ENCODE measurements at regions not wholly inside any gene's neighbourhood (a gene's known extent, or its start where the extent isn't known, plus 50 kb on each side); places are given as distances from the start of the nearest gene placed in this dataset.

DNA sequence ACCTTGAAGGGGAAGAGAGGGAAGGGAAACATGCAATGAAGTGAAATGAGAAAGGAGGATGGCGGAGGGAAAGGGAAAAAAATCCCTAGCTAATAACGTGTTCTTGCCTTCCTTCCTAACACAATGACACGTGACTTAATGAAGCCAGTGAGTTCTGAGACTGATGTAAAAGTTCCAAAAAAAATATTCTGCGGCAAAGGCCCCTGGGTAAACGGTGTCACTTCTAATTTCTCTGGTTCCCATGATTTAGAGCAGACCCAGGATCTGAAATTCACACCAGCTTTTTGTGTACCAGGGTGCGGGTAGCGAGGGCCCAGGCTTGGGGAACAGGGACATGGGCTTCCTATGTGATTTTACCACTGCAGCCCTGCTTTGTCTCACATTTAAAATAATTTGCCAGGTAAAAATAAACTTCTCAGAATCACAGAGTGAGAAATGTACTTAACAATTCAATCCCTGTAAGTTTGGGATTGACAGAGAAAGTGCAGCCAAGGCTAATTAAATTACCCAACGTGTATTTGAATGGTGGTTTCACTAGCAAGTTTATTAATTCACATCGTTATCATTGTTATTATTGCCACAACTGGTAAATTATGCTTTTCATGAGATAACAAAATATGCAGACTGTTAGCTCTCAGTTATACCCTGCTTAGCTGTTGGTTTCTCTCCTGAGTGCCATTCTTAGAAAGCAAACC lies 182.4 kb downstream of the SEM1 start:
- no peaks in the 10 kb centered on the region for H3K9me3 Mint-ChIP-seq (ENCODE audit: low read depth, unreplicated experiment)
- TF ChIP-seq, protein P1, sequence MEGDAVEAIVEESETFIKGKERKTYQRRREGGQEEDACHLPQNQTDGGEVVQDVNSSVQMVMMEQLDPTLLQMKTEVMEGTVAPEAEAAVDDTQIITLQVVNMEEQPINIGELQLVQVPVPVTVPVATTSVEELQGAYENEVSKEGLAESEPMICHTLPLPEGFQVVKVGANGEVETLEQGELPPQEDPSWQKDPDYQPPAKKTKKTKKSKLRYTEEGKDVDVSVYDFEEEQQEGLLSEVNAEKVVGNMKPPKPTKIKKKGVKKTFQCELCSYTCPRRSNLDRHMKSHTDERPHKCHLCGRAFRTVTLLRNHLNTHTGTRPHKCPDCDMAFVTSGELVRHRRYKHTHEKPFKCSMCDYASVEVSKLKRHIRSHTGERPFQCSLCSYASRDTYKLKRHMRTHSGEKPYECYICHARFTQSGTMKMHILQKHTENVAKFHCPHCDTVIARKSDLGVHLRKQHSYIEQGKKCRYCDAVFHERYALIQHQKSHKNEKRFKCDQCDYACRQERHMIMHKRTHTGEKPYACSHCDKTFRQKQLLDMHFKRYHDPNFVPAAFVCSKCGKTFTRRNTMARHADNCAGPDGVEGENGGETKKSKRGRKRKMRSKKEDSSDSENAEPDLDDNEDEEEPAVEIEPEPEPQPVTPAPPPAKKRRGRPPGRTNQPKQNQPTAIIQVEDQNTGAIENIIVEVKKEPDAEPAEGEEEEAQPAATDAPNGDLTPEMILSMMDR (IDR thresholded peaks at IDR 0.05; ENCODE audit: unreplicated experiment) = no peak
- peaks cover 30% of the 10 kb centered on the region for H3K27me3 Mint-ChIP-seq (ENCODE audit: unreplicated experiment)
- no peaks in the 10 kb centered on the region for H3K36me3 Mint-ChIP-seq (ENCODE audit: insufficient read depth, unreplicated experiment)
- CTCF ChIA-PET = no interaction called here
- no peak overlapping the region for H3K27ac Mint-ChIP-seq (ENCODE audit: unreplicated experiment)
- BruUV-seq (replicated peaks) = no TSS peak
- H3K4me3 Mint-ChIP-seq (ENCODE audit: low read depth, unreplicated experiment) = no peak overlapping the region
- intact Hi-C loops (cut with micrococcal nuclease; ENCODE audit: unreplicated experiment) = no loop called here
- no peaks in the 10 kb centered on the region for H3K4me1 Mint-ChIP-seq (ENCODE audit: low read depth, unreplicated experiment)
- DNase-seq = no peak

DNA sequence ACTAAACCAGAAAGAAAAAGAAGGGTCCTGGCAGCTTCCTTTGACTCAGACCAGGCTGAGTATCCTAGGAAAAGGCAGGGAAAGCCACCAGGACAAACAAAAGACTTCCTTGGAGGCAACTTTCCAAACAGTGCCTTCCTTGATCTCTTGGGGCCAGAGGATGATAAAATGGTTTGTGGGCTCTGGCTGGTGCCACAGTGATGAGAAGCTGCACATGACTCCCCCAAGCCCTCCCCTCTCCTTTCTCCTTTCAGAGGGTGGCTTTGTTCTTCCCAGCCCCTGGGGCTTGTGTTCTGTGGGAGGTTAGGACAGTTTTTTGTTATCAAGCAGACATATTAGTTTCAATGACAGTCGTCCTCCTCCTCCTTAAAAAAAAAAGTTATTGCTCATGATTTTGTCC lies 183.2 kb downstream of the SEM1 start:
- Mint-ChIP-seq H3K4me3 (ENCODE audit: low read depth, unreplicated experiment) (no peak overlapping the region), H3K27ac (ENCODE audit: unreplicated experiment) (no peak overlapping the region), H3K27me3 (ENCODE audit: unreplicated experiment) (peaks cover 30% of the 10 kb centered on the region), H3K4me1 (ENCODE audit: low read depth, unreplicated experiment) (no peaks in the 10 kb centered on the region), H3K9me3 (ENCODE audit: low read depth, unreplicated experiment) (no peaks in the 10 kb centered on the region), H3K36me3 (ENCODE audit: insufficient read depth, unreplicated experiment) (no peaks in the 10 kb centered on the region)
- no TSS peak for BruUV-seq (replicated peaks)
- DNase-seq = no peak
- TF ChIP-seq, protein P1 (IDR thresholded peaks at IDR 0.05; ENCODE audit: unreplicated experiment) = no peak
- CTCF ChIA-PET = no interaction called here
- intact Hi-C loops (cut with micrococcal nuclease; ENCODE audit: unreplicated experiment) = no loop called here

DNA sequence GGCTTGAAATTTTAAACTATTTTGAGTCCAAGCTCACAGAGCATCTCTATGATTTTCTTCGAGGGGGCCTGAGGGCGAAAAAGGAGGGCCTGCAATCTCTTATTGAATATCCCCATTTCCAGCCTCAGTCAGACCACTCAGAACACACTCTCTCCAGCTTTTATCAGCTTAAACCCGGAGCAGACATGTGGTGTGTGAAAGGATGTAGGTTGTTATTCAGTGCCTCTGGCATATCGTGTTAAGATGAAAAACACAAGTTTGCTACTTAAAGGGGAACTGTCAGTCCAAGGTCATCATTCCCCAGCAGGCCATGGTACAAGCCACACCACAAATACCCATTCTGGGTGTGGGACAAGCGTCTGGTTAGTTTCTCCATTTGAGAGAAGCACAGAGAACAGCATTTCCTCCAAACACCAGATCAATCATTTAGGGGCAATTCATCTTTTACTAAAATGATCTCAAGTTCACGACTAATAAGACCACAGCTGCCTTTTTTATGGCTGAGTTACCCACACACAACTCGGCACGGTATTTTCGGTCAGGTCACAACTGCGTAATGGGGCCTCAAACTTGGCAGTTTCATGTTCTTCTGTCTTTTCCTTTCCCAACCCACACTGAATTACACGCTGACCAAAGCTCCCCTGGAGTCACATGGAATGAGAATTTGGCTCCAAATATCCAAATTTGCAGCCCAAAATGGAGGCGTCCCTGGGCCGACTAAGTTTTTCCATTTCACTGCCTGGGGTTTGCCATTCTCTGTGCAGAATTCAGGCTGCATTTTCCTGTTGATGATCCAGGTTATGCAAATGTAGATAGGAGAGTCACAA lies 188.4 kb downstream of the SEM1 start:
- no peak overlapping the region for H3K4me3 Mint-ChIP-seq (ENCODE audit: low read depth, unreplicated experiment)
- no peak for DNase-seq
- H3K27me3 Mint-ChIP-seq (ENCODE audit: unreplicated experiment) = peaks cover 34% of the 10 kb centered on the region
- TF ChIP-seq, protein P1 (IDR thresholded peaks at IDR 0.05; ENCODE audit: unreplicated experiment) = no peak
- BruUV-seq (replicated peaks) = no TSS peak
- intact Hi-C loops (cut with micrococcal nuclease; ENCODE audit: unreplicated experiment) = no loop called here
- no peaks in the 10 kb centered on the region for H3K4me1 Mint-ChIP-seq (ENCODE audit: low read depth, unreplicated experiment)
- H3K9me3 Mint-ChIP-seq (ENCODE audit: low read depth, unreplicated experiment) = no peaks in the 10 kb centered on the region
- no peaks in the 10 kb centered on the region for H3K36me3 Mint-ChIP-seq (ENCODE audit: insufficient read depth, unreplicated experiment)
- CTCF ChIA-PET = no interaction called here
- H3K27ac Mint-ChIP-seq (ENCODE audit: unreplicated experiment) = no peak overlapping the region

DNA sequence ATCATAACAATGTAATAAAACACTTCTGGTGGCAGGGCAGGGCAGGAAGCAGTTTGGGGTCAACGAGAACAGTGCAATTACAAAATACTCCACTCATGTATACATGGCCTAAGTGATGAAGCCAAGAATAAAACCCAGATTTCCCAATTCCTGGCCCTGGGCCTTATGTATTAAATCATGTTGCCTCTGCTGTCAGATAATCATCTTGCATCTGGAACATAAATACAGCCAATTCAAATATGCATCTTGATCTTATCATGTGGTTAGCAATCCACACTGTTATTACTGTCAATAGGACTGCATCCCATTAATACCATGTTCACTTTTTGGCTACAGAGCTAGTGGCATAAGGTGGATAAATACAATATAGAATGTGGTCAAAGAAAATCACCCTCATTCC lies 186.5 kb upstream of the SLC25A13 start:
- no peak for DNase-seq
- intact Hi-C loops (cut with micrococcal nuclease; ENCODE audit: unreplicated experiment) = no loop called here
- no peak overlapping the region for H3K4me3 Mint-ChIP-seq (ENCODE audit: low read depth, unreplicated experiment)
- no peaks in the 10 kb centered on the region for H3K9me3 Mint-ChIP-seq (ENCODE audit: low read depth, unreplicated experiment)
- H3K4me1 Mint-ChIP-seq (ENCODE audit: low read depth, unreplicated experiment) = no peaks in the 10 kb centered on the region
- no peaks in the 10 kb centered on the region for H3K36me3 Mint-ChIP-seq (ENCODE audit: insufficient read depth, unreplicated experiment)
- H3K27me3 Mint-ChIP-seq (ENCODE audit: unreplicated experiment) = peaks cover 20% of the 10 kb centered on the region
- TF ChIP-seq, protein P1 (IDR thresholded peaks at IDR 0.05; ENCODE audit: unreplicated experiment) = no peak
- CTCF ChIA-PET = no interaction called here
- no peak overlapping the region for H3K27ac Mint-ChIP-seq (ENCODE audit: unreplicated experiment)
- no TSS peak for BruUV-seq (replicated peaks)

Data from Calu3 (cell line).